K562 (cell line): ENCODE measurements at regions not wholly inside any gene's neighbourhood (a gene's known extent, or its start where the extent isn't known, plus 50 kb on each side); places are given as distances from the start of the nearest gene placed in this dataset.

ENCODE experiments used
- BRCA1 ChIP-seq, 2 experiments: fragments of 450-650 bp in 1 of 2; sonication (generic) in 1 of 2; formaldehyde crosslinking in 1 of 2; IDR thresholded peaks; 2 replicates each; pipeline versions ENCODE4 v1.5.0 to v1.6.1; 2017 to 2020; ENCODE audit warnings: mild to moderate bottlenecking in 1 of 2, missing genetic modification reagents in 1 of 2
- GTF2F1 ChIP-seq: IDR thresholded peaks from 2 replicates; pipeline ENCODE4 v1.6.1; 2011; ENCODE audit warnings: low read depth, low read length, improper control_type of control experiment
- HNRNPUL1 ChIP-seq: fragments of 200-400 bp; formaldehyde crosslinking; IDR thresholded peaks from 2 replicates; pipeline ENCODE4 v1.6.1; 2017; ENCODE audit warnings: low read length
- NFE2 ChIP-seq: IDR thresholded peaks from 2 replicates; pipeline ENCODE4 v1.6.1; 2014; ENCODE audit warnings: antibody characterized with exemption, low read depth
- PHB ChIP-seq: fragments of 250-450 bp; sonication (Bioruptor Pico); IDR thresholded peaks from 2 replicates; pipeline ENCODE4 v1.5.0; 2021
- POLR2A ChIP-seq: fragments of 450-650 bp; conservative IDR thresholded peaks from 2 replicates; pipeline ENCODE4 v1.6.1; 2016
- POLR2AphosphoS2 ChIP-seq: IDR thresholded peaks from 2 replicates; pipeline ENCODE4 v1.6.1; 2012; ENCODE audit warnings: low read length, improper control_type of control experiment
- TCF7L2 ChIP-seq: fragments of 150-350 bp; IDR thresholded peaks from 2 replicates; pipeline ENCODE4 v1.6.1; 2016; ENCODE audit warnings: low read depth, mild to moderate bottlenecking, low read length, moderate library complexity
- TF ChIP-seq, protein P1 (sequence below), 3 experiments: IDR thresholded peaks in 2 of 3; conservative IDR thresholded peaks in 1 of 3; 2 replicates each; pipeline ENCODE4 v1.5.1; 2011 to 2012; ENCODE audit warnings: low read length in 3 of 3, mild to moderate bottlenecking in 3 of 3, control low read depth in 2 of 3, improper control_type of control experiment in 1 of 3, inconsistent platforms in 1 of 3, low read depth in 1 of 3, mixed read lengths in 1 of 3, moderate library complexity in 1 of 3; ENCODE audit not compliant: insufficient read depth in 2 of 3
- TF ChIP-seq, protein P2 (sequence below): sonication (generic); formaldehyde crosslinking; IDR thresholded peaks from 2 replicates; pipeline ENCODE4 v1.8.0; 2022; ENCODE audit warnings: mild to moderate bottlenecking, missing genetic modification reagents

DNA sequence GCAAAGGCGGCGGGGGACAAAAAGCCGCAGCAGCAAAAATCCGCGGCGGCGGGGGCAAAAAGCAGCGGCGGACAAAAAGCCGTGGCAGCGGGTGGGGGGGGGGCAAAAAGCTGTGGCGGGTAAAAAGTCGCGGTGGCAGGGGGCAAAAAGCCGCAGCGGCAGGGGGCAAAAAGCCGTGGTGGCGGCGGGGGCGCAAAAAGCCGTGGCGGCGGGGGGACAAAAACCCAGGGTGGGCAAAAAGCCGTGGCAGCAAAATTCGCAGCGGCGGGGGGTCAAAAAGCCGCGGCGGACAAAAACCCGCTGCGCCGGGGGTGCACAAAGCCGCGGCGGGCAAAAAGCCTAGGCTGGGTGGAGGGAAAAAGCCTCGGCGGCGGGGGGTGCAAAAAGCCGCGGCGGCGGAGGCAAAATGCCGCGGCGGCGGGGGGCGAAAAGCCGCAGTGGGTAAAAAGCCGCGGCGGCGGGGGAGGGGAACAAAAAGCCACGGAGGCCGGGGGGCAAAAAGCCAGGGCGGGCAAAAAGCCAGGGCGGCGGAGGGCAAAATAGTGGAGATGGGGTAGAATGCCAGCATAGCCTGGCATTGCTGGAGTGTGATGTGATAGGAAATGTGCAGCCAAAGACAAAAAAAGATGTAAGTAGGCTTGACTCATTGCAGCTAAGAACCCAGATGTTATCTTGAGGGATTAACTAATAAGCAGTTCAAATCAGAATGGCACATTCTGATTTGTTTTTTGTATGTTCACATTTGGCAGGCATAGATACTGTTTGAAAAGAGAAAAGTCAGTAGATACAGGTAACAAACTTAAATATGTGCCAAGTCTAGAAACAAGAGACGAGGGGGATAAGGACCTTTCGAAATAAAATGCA lies 1076.3 kb downstream of the RPIA start:
- TF ChIP-seq, protein P1, sequence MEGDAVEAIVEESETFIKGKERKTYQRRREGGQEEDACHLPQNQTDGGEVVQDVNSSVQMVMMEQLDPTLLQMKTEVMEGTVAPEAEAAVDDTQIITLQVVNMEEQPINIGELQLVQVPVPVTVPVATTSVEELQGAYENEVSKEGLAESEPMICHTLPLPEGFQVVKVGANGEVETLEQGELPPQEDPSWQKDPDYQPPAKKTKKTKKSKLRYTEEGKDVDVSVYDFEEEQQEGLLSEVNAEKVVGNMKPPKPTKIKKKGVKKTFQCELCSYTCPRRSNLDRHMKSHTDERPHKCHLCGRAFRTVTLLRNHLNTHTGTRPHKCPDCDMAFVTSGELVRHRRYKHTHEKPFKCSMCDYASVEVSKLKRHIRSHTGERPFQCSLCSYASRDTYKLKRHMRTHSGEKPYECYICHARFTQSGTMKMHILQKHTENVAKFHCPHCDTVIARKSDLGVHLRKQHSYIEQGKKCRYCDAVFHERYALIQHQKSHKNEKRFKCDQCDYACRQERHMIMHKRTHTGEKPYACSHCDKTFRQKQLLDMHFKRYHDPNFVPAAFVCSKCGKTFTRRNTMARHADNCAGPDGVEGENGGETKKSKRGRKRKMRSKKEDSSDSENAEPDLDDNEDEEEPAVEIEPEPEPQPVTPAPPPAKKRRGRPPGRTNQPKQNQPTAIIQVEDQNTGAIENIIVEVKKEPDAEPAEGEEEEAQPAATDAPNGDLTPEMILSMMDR (IDR thresholded peaks at IDR 0.05 in 2 of 3, conservative IDR thresholded peaks at IDR 0.05 in 1 of 3; ENCODE audit: insufficient read depth in 2 of 3, low read depth in 1 of 3, low read length in 3 of 3): no peak
- TF ChIP-seq HNRNPUL1 (no peak), BRCA1 (IDR thresholded peaks at IDR 0.05) (no peak), BRCA1 (CRISPR knock-in tag; IDR thresholded peaks at IDR 0.05) (no peak), PHB (CRISPR knock-in tag) (no peak), TCF7L2 (no peak), NFE2 (no peak), GTF2F1 (no peak), POLR2AphosphoS2 (no peak), POLR2A (no peak)
- TF ChIP-seq, protein P2, sequence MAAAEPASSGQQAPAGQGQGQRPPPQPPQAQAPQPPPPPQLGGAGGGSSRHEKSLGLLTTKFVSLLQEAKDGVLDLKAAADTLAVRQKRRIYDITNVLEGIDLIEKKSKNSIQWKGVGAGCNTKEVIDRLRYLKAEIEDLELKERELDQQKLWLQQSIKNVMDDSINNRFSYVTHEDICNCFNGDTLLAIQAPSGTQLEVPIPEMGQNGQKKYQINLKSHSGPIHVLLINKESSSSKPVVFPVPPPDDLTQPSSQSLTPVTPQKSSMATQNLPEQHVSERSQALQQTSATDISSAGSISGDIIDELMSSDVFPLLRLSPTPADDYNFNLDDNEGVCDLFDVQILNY (CRISPR knock-in tag): no peak
